GM19397 (cell line): ENCODE measurements at regions not wholly inside any gene's neighbourhood (a gene's known extent, or its start where the extent isn't known, plus 50 kb on each side); places are given as distances from the start of the nearest gene placed in this dataset.

Experiments used
- ATAC-seq: cut with Tn5 transposase; IDR thresholded peaks from one replicate; pipeline ENCODE4 v1.9.1; 2021; ENCODE audit warnings: mild to moderate bottlenecking, moderate library complexity; ENCODE audit not compliant: unreplicated experiment

DNA sequence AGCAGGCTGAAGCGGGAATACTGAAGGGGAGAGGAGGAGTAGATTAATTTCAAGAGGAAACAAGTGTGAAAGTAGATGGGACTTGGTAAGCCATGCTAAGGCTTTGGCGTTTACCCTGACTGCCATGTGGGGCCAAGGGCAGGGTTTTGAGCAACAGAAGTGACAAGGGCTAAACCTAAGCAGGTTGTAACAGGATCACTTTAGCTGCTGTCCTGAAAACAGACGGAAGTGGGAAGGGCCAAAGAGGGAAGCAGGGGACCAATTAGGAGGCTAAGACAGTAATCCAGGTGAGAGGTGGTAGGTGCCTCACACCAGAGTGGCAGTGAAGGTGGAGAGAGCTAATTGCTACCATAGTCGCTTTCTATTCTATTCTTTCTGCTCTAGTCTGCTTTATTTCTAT lies 166.5 kb downstream of the PJA1 start:
- no peak for ATAC-seq

DNA sequence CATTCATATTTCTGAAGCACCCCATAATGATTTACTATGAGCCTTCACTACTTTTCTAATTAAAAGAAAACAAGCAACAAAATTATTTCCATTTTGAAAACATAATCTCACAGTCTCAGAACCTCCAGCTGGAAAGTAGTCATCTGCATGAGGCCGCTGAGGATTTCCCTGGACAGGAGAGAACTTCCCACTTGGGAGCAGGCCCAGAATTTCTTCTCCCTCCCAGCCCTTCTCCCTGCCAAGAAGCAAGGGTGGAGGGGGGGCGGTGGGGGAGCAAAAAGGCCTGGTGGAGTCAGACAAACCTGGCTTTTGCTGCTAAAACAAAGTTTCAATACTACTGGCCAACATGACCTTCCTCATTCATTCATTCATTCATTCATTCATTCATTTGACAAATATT lies 167.3 kb downstream of the PJA1 start:
- ATAC-seq = no peak

DNA sequence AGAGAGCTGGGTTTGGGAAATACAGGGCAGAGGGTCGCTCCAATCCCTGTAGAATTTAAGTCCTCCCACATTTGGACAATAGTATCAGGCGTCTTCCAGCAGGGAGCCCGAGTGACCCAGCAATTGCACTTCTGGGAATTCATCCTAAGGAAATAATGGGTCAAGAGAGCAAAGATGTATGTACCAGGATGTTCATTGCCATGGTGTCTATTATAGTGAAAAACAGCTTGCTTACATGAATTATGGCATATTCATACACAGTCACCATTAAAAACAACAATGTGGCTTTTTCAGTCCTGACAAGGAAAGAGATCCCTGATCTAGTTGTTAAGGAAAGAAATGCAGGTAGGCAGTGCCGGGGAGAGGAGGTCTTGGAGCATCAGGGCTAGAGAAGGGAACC lies 167.7 kb downstream of the PJA1 start:
- ATAC-seq = no peak

DNA sequence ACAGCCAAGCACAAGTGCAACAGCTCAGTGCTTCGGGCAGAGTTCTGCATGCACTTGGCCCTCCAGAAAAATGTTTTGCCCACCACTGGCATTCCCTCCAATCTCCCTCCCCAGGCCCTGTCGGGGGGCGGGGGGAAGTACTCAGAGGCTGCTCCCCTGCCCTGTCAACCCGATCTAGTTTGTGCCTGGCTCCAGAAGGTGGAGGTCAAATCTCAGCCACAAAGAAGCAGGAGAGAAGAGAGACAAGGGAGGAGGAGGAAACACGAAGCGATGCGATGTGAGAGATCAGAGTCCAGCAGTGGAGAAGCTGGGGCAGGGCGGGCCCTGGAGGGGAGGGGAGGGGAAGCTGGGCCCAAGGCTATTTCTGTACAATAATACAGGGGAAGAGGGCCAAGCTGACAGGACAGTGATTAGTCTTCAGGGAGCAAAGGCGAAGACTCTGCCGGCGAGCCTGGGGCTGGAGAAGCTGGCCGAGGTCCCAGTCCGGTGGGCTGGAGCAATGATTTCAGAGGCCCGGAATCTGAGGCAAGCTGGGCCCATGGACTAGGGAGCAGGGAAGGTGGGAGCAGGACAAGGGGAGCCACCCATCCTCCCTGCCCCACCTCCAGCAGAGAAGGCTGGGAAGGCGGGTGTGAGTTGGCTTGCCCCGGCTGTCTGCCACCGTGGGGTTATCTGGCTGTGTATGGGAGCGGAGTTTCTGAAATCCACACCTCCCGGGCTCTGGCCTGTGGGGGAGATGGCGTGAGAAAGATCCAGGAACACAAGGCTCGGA lies 167.1 kb downstream of the EFNB1 start:
- no peak for ATAC-seq

DNA sequence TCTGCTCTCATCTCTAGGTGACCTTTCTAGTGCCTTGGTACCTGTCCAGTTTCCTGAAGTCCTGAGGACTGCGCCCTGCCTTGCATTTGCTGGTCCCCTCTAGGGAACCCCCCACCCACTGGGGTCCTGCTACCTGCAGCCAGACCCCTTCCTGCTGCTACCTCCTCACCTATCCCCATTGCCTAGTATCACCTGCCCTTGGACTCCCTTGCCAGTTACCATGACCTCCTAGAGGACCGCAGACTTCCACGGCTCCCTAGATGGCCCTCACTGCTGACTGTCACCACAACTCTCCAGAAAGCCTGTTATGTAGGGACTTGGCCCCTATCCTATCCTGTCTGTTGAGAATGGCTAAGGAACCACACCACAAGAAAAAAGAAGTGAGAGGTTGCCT lies 166.6 kb downstream of the EFNB1 start:
- ATAC-seq = no peak

DNA sequence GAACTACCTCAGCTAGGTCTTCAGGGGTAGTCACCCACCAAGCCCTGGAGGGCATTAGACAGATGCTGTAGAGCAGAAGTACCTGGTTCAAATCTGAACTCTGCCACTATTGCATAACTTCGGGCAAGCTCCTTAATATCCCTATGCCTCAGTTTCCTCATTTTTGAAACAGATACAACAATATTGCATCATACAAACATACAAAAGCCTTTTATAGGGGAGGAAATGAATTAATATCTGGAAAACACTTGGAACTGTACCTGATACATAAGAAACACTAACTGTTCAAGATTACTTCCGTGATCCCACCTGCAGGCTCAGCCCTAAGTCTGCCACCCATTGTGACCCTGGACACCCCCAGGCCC lies 166.1 kb downstream of the EFNB1 start:
- ATAC-seq = no peak

DNA sequence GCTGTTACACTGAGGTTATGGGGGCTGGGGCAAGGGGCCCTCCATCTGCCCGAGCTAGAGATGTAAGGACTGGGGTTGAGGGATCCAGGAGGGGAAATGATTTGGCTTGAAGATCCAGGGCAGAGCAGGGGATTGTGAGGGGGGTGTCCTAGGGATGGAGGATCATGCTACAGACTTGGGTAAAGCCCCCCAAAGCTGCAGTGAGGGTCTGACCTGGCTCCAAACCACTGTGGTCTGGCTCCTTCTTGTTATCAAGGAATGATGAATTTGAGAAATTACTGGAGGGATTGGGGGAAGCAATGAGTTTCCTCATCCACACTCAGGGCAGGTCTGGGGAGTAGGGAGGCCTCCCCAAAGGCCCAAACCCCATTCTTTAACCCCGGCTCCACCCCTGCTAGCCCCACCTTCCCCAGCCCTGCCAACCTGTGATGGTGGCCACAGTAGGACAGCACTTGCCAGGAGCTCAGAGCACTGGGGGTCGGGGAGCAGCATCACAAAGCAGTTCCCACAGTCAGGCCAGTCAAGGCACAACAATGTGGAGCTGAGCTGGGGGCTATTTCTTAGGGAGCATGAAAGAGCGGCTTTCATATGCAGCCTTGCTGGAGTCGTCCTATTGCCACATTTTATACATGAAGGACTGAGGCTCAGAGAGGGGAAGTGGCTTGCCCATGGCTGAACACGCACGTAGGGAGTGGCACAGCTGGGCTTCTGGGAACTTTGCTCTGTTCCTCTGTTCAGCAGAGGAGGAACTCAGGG lies 165.5 kb downstream of the EFNB1 start:
- no peak for ATAC-seq

DNA sequence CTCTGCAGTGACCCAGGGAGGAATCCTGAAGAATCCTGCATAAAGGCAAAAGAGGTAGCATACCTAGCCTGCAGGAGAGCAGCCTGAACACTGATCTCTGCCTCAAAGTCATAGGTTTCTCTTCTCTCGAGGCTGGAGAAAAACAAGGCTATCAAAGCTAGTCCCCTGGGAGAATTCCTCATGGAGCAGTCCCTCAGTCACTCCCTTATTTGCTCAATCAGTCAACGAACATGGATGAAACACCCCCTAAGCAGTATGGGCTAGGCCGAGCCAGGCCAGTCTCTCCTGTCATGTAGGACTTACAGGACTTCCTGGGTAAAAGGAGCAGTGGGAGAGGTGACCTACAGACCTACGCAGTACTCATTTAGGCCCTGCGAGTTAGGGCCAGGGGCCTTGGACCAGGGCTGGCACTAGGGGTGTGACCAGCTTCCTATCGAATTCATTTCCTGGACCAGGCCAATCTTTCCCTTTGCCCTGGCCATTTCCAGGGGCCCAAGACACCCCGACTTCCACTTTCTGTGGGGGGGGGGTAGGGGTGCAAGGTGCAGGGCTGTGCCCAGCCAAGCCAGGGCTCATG lies 164.1 kb downstream of the EFNB1 start:
- no peak for ATAC-seq

DNA sequence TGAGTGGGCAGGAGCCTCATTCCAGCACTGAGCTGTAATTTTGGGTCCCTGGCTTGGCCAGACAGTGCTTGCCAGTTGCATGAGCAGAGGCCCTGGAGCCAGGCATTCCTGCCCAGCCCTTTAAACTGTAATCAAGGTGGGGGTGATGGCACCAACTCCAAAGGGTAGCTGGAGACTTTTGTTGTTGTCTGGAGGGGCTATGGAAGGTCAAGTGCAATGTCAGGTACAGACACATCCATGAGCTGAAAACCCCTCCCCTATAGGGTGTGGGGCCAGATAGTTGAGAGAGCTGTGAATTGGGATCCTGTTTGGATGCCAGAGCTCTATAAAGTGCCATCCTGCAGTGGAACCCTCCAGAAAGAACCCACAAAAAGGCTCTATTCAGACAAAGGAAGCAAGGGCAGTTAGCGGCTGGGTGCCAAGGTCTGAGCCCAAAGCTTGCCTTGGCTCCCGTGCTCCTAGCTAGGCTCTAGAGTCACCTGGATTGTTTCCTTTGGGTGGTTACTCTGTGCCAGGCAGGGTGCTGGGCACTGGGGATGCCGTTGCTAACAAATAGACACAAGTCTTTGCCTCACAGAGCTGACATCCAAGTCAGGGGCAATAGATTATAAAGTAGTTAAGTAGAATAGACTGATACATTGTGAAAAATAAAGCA lies 163.0 kb downstream of the EFNB1 start:
- ATAC-seq = no peak

DNA sequence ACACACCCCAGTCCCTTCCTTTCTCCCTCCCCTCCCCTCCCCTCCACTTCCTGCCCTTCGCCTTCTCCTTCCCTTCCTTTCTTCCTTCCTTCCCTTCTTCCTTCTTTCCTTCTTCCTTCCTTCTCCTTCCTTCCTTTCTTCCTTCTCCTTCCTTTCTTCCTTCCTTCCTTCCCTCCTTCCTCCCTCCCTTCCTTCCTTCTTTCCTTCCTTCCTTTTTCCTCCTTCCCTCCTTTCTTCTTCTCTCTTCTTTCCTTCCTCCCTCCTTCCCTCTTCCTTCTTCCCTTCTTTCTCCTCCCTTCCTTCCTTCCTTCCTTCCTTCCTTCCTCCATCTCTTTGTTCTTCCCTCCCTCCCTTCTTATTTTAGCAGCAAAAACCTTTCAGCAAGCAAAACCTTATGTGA lies 162.1 kb downstream of the EFNB1 start:
- no peak for ATAC-seq

DNA sequence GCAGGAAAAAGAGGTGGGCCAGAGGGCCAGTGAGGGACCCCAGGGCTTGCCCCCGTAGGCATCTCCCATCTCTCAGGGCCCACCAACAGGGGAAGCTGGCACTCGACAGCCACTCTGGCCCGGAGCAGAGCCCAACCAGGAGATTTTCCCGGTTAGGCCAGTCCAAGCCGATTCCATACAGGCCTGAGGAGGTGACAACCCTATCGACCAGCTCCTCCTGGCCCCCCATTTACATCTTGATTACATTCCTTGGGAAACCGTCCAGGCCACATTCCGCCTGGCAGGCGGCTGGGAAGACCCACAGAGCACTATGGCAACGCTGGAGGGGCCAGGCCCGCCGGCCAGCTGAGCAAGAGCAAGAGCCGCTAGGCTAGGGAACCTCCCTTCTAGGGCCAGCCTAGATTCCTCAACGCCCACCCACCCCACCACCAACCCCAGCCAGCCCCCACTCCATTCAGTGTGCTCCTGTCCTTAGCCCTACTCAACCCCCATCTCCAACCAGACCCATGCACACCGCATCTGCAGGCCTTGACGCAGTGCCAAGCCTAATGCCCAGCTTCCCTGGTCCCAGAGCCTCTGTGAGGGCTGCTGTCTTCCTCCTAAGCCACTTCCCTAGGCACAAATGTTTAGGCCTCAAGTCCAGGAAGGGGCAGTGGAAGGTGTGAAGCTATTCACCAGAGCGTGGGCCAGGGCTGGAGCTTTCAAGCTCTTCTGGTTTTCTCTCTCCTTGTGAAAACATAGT lies 161.2 kb downstream of the EFNB1 start:
- ATAC-seq = no peak

DNA sequence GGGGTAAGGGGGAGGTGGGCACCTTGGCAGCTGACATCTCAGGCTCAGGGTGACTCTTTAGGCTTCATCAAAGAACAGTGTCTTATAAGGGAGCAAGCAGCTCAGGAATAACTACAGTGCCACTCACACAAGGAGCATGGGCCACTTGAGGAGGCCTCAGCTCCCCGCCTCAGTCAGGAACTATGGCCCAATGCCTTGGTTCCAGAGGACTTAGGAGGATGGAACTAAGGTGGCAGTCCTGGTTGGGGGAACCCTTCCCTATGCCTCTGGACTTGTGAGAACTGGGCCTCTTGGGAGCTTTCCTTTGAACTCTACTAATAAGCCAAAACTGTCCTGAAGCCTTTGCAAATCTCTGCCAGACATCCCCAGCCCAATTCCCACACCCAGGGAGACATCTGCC lies 160.6 kb downstream of the EFNB1 start:
- no peak for ATAC-seq

DNA sequence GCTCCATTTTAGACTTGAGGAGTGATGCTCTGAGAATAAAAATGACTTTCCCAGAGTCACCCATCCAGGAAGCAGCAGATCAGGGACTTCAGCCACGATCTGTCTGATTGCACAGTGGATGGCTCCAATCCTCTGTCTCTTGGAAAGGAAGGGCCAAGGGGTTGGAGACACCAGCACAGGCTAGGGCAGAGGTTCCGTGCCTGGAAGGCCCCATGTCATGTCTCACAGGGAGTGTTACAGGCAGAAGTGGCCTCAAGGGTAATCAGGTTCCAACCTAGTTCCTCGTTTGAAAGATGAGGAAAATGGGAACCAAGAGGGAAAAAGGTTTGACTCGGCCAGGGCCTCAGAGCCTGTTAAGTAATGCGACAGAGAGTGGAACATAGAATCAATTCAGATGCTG lies 160.0 kb downstream of the EFNB1 start:
- ATAC-seq = no peak

DNA sequence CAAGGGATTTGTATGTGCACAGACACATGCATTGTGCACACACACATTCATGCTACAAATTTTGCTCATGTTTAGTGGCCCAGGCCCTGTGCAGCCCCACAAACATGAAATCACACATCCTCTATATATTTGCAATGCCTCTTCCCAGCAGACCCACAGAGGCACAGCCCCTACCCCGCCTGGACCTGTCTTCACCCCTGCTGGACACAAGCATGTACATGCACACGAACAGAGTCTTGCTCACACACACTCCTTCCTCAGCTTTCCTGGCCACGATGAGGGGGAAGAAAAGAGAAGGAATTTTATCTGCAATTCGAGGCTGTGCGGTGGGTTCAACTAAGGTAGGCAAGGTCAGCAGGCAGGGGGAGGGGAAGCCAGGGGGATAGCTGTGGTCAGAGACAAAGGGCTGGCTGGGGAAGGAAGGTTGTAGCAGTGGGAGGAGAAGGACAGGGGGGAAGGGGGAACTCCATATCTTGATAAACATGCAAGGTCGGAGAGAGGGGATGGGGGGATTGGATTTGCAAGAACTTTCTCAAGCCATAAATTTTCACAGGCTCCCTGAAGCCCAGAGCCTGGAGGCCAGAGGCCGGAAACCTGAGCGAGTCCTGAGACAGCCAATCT lies 156.4 kb downstream of the EFNB1 start:
- no peak for ATAC-seq

DNA sequence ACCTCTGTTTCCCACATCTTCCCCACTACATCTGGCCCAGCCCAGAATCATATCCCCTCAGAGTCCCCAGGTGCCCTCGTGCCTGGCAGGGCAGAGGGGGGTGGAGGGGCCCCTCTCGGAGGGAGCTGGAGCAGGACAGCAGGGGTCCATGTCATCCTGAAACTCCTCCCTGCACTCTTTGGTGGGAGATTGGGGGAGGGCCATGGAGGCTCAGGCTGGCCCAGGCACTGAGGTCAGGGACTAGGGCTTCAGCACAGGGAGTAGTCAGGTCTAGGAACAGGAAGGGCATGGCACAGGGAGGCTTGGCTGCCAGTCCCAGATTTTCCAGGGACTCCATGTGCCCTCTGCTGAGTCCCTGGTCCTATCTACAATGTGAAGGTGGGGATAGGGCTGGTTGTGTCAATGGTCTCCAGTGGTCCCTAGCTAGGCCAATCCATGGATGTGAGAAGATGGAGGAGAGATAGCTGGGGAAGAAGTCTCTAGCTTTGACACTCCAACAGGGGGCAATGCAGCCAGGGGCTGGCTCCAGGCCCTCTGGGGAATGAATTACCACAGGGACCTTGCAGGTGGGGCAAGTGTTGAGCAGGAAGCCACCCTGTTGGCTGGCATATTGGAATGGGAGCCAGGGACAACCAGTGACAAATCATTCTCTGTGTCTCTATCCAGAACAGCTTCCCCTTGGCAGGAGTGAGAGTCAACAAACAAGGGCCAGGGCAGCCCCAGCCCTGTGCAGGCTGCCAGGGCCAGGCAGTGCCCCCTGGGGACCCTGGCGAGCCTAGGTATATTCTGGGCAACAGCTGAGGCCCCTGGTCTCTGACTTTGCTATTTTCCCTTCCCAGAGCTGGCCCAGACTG lies 154.4 kb downstream of the EFNB1 start:
- no peak for ATAC-seq

DNA sequence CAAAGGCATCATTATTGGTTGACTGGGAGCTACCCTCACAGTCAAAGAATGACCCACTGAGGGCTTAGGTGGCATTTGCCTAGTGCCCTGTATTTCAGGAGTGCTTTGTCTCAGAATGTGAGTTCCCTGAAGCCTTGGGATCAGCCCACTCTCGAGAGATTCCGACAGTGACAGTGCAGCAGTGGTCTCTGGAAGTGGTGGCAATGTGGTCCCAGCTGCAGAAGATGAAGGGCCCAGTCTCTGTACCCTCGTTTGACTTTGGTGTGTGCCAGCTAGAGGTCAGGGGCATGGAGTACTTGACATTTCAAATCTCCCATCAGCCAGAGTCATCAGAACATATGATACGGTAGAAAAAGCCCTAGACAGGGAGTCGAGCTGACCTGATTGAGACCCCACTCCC lies 153.7 kb downstream of the EFNB1 start:
- no peak for ATAC-seq

DNA sequence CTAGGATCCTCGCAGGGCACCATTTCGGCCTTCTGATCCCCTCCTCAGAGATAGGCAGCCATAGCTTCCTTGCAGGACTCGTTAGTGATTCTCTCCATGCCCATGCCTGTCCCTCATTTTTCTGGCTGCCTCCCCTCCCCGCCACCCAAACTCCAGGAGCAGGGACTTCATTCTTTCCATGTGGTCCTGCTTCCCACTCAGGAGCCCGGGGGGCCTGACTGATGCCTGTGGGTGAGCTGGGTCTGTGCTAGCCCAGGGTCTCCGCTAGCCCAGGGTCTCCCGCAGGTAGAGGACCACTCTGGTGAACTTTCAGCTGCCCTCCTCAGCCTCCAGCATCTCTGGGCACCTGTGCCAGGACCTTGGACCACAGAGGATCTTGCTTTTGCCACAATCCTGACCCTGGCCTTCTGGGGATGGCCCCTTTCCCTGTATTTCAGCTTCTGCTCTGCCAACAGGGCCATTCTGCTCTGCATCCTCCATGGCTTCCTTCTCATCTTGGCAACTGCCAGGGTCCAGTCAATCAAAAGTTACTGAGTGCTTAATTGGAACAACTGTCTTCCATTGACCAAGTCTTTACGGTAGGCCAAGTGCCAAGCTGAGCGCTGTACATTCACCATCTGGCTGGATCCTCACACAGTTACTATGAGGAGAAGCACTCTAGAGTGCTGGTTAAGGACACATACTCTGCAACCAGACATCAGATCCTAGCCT lies 152.2 kb downstream of the EFNB1 start:
- ATAC-seq = no peak

DNA sequence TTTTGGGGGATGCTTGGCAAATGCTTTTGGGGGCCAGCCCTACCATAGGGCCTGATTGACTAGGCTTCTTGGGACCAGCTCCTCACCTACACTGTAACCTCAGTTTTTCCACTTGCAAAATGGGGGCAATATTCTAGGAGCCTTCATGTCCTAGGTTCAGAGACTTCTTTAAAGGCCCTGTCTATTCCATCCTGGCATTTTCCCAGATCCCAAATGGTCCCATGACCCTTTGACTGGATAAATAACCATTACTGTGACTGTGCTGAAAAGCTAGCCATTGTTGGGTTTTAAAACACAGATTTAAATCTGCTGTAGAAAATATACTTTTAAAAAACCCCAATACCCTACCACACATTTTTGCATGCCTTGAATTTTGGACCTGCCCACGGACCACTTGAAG lies 149.8 kb downstream of the EFNB1 start:
- no peak for ATAC-seq

DNA sequence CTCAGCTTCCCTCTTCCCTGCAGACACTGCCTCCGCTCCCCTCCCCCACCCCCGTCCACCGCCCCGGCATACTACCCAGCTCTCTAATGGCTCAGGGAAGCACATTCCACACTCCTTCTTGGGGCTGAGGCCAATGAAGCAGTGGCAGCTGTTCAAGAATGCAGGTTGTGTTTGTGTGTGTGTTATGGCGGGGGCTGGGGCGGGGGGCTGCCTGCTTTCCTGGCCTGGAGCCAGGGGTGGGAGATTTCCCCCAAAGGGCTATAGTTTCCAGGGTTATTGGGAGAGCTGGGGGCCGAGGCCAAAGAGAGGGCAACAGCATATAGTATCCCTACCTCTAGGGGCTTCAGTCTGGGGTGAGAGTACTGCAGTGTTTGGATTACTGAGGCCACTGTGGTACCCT lies 149.4 kb downstream of the EFNB1 start:
- no peak for ATAC-seq
